HG02840 (cell line): ENCODE measurements at regions not wholly inside any gene's neighbourhood (a gene's known extent, or its start where the extent isn't known, plus 50 kb on each side); places are given as distances from the start of the nearest gene placed in this dataset.

Source experiments
- ATAC-seq: cut with Tn5 transposase; IDR thresholded peaks from one replicate; pipeline ENCODE4 v1.9.1; 2021; ENCODE audit warnings: mild to moderate bottlenecking, moderate library complexity, moderate number of reproducible peaks; ENCODE audit not compliant: unreplicated experiment, low FRiP score

DNA sequence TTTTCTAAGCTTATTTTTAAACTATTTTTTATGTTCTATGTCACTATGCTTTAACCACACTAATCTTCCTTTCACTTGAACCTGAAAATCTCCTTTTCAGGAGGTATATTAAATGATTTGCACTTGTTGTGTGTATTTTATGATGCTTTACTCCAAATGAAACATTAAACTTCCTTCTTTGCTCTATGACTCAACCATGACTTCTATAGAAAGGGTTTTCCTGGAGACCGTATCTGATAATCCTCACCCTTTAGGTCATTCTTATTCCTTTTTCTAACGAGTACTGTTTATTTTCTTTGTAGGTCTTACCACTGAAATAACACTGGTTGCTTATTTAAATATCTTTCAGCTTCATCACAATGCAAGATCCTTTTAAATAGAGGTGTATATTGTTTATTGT, 1163.2 kb downstream of the PCDH18 start:
- no peak for ATAC-seq

GRCh38 chr4:136357556-136357955, 1174.7 kb downstream of the PCDH18 start:
- no peak for ATAC-seq

DNA sequence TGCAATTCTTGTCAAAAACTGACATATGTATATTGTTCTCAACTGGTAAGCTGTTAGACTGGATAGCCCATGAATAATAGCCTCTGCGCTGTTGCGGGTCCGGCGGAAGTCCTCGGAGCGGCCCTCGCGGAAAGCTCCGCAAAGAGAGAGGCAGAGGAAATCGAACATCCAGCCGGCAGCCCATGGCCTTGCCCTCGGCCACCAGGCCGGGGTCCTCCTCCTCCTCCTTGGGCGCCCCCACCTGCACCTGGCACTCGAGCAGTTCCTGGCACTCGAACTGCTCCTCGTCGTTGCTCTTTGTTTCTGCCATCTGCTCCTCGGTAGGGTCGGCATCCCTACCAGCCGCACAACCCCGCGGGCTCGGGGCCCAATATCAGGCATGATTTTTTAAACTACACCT, 1176.3 kb downstream of the PCDH18 start:
- no peak for ATAC-seq

DNA sequence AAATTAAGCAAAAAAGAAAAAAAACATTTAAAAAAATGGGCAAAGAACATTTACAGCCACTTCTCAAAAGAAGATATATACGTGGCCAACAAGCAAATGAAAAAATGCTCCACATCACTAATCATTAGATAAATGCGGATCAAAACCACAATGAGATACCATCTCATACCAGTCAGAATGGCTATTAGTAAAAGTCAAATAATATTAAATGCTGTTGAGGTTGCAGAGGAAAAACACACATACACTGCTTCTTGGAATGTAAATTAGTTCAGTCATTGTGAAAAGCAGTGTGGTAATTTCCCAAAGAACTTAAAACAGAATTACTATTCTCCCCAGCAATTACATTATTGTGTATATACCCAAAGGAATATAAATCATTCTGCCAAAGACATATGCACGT, 1189.0 kb downstream of the PCDH18 start:
- ATAC-seq: no peak

DNA sequence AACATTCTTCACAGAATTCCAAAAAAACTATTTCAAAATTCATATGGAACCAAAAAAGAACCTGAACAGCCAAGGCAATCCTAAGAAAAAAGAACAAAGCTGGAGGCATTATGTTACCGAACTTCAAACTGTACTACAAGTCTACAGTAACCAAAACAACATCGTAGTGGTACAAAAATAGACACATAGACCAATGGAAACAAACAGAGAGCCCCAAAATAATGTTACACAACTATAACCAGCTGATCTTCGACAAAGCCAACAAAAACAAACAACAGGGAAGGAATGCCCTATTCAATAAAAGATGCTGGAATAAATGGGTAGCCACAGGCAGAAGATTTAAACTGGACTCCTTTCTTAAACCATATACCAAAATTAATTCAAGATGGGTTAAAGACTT, 1189.6 kb downstream of the PCDH18 start:
- no peak for ATAC-seq

DNA sequence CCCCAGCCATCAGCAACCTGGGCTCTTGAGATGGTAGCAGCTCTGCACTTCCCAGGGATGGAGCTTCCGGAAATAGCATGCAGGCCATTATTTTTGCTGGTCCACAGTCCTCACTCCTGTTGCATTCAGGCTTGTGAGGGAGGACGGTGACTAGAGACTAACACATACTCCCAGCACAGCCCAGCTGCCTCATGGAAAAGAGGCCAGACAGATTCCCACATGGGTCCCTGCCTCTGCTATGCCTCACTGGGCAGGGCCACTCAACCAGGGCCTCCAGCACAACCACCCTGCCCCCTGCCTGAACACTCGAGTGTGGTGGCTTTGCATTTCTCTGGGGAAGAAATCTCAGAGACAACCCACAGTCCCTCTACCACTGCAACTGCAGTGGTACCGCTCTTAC, 1195.1 kb downstream of the PCDH18 start:
- no peak for ATAC-seq

DNA sequence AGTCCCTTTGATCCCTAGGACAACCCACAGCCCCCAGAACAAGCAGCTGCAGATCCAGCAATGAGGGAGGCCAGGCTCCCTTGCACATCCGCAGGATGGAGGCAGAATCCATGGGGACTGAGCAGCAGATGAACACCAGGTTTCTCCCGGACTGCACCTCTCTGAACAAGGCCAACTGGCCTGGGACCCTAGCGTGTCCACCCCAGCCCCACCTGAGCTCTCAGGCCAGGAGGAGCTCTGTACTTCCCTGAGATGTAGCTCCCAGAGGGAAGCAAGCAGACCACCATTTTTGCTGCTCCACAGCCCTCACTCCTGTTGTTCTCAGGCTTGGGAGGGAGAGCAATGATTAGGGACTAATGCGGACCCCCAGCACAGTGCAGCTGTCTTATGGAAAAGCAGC, 1195.8 kb downstream of the PCDH18 start:
- ATAC-seq: no peak

DNA sequence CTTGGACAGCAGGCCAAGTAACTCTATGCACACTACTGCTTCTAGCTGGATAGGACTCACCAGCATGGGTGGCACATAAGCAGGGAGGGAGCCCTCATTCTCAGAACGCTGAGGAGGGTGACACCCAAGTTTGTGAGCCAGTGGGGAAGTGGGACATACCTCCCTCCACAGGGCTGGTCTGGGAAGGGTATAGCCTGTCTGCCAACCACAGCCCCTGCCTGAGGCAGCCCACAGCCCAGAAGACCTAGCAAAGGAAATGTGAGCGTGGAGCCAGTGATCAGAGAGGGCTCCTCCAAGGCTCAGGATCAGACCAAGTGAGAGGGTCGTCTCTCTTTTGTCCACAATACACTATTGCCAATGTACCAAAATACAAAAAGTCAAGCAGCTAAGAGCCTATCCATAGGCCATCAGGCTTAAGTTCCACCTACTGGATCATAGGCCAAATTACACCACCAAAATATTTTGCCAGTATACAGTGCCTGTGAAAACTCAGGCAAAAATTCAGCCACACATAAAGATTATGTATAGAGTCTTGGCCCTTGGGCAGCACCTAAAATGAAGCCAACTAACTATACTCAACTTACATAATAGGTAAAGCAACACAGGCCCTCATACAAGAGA, 1203.1 kb downstream of the PCDH18 start:
- no peak for ATAC-seq

- ATAC-seq: no peak
Observed at GRCh38 chr4:136328131-136328530, 1204.2 kb downstream of the PCDH18 start.

DNA sequence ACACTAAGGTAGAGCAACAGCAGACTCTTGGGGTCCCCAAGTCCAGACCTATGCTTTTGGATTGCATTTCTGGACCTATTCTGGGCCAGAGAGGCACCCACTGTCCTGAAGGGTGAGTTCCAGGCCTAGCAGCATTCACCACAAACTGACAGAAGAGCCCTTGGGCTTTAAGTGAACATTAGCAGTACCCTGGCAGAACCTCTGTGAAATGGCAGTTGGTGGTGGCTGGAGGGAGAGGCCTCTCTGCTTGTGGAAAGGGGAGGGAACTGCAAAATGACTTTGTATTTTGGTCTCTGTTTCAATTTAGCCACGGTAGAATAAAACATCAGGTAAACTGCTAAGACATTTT, 1211.9 kb downstream of the PCDH18 start:
- no peak for ATAC-seq

GRCh38 chr4:136319789-136320464, 1212.4 kb downstream of the PCDH18 start:
- no peak for ATAC-seq

GRCh38 chr4:136316961-136317360, 1215.3 kb downstream of the PCDH18 start:
- ATAC-seq: no peak

DNA sequence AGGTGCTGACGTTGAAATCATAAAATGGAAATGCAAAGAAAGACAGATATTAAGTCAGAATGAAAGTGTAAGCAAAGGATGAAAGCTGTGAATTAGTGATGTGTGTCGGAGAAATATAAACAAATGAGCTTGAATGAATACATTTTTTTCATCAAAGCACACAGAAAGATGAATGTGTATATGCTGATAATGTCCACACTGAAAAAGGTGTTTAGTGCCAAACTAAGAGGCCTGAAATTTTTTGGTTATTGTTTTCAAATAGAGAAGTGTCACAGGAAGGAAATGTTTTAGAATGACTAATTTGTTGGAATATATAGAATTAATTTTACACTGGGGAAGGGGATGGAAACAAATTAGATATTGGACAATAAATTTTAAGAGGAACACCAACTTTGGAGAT, 1217.6 kb downstream of the PCDH18 start:
- no peak for ATAC-seq

GRCh38 chr4:136311774-136312173, 1220.5 kb downstream of the PCDH18 start:
- no peak for ATAC-seq

GRCh38 chr4:136307765-136308164, 1224.5 kb downstream of the PCDH18 start:
- ATAC-seq: no peak

DNA sequence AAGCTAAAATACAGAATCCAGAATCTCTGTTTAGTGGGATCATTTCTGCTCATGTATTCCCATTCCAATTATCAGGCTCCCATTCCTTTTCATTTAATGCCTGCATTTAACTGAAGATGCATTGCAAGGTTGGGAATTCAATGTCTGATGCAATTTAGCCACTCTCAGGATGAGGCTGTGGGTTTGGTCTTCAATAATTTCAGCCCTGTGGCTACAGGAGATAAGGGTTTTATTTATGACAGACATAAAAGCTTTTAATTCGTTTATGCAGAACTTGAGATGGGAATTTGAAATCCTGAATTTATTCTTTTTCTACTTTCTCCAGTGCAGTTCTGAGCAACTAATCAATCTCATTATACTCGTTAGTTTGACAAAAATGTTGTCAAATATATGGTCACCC, 1225.9 kb downstream of the PCDH18 start:
- ATAC-seq: no peak

GRCh38 chr4:136302566-136302965, 1229.7 kb downstream of the PCDH18 start:
- ATAC-seq: no peak

GRCh38 chr4:136301749-136302495, 1230.4 kb downstream of the PCDH18 start:
- no peak for ATAC-seq

DNA sequence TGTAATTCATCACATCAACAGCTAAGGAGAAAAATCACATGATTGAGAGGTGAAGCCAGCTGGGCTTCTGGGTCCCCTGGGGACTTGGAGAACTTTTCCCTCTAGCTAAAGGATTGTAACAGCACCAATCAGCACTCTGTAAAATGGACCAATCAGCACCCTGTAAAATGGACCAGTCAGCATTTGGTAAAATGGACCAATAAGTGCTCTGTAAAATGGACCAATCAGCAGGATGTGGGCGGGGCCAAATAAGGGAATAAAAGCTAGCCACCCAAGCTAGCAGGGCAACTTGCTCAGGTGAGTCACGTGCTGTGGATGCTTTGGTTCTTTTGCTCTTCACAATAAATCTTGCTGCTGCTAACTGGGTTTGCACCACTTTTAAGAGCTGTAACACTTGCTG, 1248.3 kb downstream of the PCDH18 start:
- no peak for ATAC-seq

DNA sequence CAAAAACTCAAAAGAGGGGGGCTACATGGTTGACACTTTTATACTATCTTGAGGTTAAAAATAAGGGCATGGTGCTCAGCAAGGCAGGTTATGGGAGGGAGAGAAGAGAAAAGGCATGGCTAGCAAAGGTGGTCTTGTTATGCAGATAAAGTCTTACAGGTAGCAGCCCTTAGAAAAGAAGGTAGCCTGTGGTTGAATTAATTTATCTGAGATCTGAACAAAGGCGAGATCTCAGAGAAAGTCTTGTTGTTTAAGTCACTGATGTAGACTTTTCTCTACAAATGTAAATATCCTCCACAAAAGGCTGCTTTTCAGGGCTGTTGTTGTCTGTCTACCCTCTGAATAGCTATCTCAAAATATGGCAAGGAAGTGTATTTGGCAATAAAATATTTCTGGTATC, 1250.4 kb downstream of the PCDH18 start:
- ATAC-seq: no peak

DNA sequence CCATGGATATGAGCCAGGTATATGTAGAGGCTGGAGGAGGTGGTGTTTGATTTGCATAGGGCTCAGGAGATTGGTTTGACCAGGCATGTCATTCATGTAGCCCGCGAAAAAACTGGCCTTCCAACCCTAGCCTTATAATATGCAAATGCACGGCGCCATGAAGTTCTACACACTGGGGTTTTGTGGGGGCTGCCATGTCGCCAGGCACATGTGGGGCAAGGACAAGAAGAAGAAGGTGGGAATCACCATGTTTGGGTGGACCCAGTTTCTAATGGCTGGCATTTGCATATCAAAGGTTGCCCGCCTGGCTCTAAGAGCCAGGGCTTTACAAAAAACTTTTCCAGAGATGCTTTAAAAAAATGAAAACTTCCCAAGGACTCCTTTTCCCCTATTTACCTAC, 1251.0 kb downstream of the PCDH18 start:
- no peak for ATAC-seq

- ATAC-seq: no peak
Observed at GRCh38 chr4:136277741-136278140, 1254.6 kb downstream of the PCDH18 start.
